22Rv1 (cell line): ENCODE measurements at regions not wholly inside any gene's neighbourhood (a gene's known extent, or its start where the extent isn't known, plus 50 kb on each side); places are given as distances from the start of the nearest gene placed in this dataset.

ENCODE experiments used
- ZFX ChIP-seq: fragments of 450-650 bp; IDR thresholded peaks from 2 replicates; pipeline ENCODE4 v1.6.1; 2017; ENCODE audit warnings: antibody characterized with exemption, borderline replicate concordance
- TF ChIP-seq, protein P1 (sequence below): fragments of 450-650 bp; IDR thresholded peaks from 2 replicates; pipeline ENCODE4 v1.5.1; 2017; ENCODE audit warnings: mild to moderate bottlenecking

DNA sequence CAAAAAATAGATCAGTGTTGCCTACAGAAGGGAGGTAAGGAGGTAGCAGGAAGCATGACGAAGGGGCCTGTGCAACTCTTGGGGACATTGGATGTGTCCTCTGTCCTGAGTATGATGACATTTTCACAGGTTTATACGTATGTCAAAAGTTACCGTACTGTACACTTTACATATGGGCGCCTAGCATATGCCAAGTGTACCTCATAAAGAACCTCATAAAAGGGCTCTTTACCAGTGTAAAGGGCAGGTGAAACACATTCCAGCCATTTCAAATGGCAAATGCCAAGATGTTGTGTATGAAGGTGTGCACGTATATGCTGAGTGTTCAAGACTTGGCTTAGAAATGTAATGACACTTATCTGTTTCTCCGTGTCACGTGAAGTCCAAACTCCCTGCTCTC, 573.4 kb downstream of the EFNB2 start:
- TF ChIP-seq, protein P1, sequence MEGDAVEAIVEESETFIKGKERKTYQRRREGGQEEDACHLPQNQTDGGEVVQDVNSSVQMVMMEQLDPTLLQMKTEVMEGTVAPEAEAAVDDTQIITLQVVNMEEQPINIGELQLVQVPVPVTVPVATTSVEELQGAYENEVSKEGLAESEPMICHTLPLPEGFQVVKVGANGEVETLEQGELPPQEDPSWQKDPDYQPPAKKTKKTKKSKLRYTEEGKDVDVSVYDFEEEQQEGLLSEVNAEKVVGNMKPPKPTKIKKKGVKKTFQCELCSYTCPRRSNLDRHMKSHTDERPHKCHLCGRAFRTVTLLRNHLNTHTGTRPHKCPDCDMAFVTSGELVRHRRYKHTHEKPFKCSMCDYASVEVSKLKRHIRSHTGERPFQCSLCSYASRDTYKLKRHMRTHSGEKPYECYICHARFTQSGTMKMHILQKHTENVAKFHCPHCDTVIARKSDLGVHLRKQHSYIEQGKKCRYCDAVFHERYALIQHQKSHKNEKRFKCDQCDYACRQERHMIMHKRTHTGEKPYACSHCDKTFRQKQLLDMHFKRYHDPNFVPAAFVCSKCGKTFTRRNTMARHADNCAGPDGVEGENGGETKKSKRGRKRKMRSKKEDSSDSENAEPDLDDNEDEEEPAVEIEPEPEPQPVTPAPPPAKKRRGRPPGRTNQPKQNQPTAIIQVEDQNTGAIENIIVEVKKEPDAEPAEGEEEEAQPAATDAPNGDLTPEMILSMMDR = no peak
- TF ChIP-seq ZFX = no peak
